ENCODE measurements at regions not wholly inside any gene's neighbourhood (a gene's known extent, or its start where the extent isn't known, plus 50 kb on each side); places are given as distances from the start of the nearest gene placed in this dataset.
"Not testable (repeated sequence)": the region's sequence is repeated elsewhere in the genome, so short reads cannot be mapped to it uniquely, and the experiment has no call there.

DNA sequence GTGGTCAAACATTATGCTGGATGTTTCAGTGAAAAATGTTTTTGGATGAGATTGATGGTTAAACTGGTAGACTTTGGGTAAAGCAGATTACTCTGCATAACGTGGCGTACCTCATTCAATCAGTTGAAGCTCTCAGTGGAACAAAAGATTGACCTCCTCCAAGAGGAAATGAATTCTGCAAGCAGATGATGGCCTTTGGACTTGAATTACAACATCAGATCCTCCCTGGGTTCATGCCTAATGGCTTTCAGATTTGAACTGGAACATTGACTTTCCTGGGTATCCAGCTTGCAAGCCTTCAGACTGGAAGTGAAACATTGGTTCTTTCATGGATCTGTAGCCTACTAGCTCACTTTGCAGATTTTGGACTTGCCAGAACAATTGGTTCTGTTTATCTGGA, 169.3 kb upstream of the MALRD1 start:
- Mint-ChIP-seq H3K4me1 (ENCODE audit: unreplicated experiment) (no peaks in the 10 kb centered on the region), H3K27me3 (ENCODE audit: unreplicated experiment) (no peaks in the 10 kb centered on the region), H3K36me3 (ENCODE audit: low read depth, unreplicated experiment) (no peaks in the 10 kb centered on the region), H3K4me3 (ENCODE audit: unreplicated experiment) (no peak overlapping the region), H3K27ac (ENCODE audit: unreplicated experiment) (no peak overlapping the region), H3K9me3 (ENCODE audit: unreplicated experiment) (no peaks in the 10 kb centered on the region)
- TF ChIP-seq, protein P1, sequence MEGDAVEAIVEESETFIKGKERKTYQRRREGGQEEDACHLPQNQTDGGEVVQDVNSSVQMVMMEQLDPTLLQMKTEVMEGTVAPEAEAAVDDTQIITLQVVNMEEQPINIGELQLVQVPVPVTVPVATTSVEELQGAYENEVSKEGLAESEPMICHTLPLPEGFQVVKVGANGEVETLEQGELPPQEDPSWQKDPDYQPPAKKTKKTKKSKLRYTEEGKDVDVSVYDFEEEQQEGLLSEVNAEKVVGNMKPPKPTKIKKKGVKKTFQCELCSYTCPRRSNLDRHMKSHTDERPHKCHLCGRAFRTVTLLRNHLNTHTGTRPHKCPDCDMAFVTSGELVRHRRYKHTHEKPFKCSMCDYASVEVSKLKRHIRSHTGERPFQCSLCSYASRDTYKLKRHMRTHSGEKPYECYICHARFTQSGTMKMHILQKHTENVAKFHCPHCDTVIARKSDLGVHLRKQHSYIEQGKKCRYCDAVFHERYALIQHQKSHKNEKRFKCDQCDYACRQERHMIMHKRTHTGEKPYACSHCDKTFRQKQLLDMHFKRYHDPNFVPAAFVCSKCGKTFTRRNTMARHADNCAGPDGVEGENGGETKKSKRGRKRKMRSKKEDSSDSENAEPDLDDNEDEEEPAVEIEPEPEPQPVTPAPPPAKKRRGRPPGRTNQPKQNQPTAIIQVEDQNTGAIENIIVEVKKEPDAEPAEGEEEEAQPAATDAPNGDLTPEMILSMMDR (IDR thresholded peaks at IDR 0.05; ENCODE audit: unreplicated experiment): no peak
- DNase-seq (ENCODE audit: low spot score): no peak

DNA sequence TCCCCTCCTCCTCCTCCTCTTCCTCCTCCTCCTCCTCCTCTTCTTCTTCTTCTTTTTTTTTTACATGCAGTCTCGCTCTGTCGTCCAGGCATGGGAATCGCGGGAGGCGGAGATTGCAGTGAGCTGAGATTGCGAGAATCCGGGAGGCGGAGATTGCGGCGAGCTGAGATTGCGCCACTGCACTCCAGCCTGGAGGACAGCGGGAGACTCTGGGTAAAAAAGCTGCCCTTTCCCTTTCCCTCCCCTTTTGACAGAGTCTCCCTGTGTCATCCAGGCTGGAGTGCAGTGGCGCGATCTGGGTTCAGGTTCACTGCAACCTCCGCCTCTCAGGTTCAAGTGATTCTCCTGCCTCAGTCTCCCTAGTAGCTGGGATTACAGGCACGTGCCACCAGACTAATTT, 168.1 kb upstream of the MALRD1 start:
- TF ChIP-seq, protein P1 (IDR thresholded peaks at IDR 0.05; ENCODE audit: unreplicated experiment): no peak
- H3K4me1 Mint-ChIP-seq (ENCODE audit: unreplicated experiment): no peaks in the 10 kb centered on the region

DNA sequence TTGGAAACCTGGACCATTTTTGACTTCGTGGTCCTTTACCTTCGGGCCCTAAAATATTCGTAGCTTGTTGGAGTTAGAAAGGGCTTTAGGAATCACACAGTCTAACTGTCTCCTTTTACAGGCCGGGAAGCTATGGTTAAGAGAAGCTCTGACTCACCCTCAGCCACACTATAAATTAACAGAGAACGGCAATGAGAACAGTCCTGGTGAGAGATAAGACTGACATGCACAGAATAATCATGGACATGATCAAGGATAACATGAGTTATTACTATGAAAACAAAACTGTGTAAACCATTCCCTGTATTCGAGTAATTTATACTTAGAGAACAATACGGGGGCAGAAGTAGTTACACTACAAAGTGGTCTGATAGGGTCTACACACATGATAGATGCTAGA, 162.5 kb upstream of the MALRD1 start:
- no peaks in the 10 kb centered on the region for H3K36me3 Mint-ChIP-seq (ENCODE audit: low read depth, unreplicated experiment)
- no peak for DNase-seq (ENCODE audit: low spot score)
- H3K27me3 Mint-ChIP-seq (ENCODE audit: unreplicated experiment): no peaks in the 10 kb centered on the region
- TF ChIP-seq, protein P1 (IDR thresholded peaks at IDR 0.05; ENCODE audit: unreplicated experiment): no peak
- H3K4me3 Mint-ChIP-seq (ENCODE audit: unreplicated experiment): no peak overlapping the region
- no peaks in the 10 kb centered on the region for H3K4me1 Mint-ChIP-seq (ENCODE audit: unreplicated experiment)
- no peak overlapping the region for H3K27ac Mint-ChIP-seq (ENCODE audit: unreplicated experiment)
- no peaks in the 10 kb centered on the region for H3K9me3 Mint-ChIP-seq (ENCODE audit: unreplicated experiment)

More for the DNA sequence above, 168.1 kb upstream of the MALRD1 start:
- no peak overlapping the region for H3K27ac Mint-ChIP-seq (ENCODE audit: unreplicated experiment)
- DNase-seq (ENCODE audit: low spot score): no peak
- no peaks in the 10 kb centered on the region for H3K36me3 Mint-ChIP-seq (ENCODE audit: low read depth, unreplicated experiment)
- no peaks in the 10 kb centered on the region for H3K27me3 Mint-ChIP-seq (ENCODE audit: unreplicated experiment)
- no peaks in the 10 kb centered on the region for H3K9me3 Mint-ChIP-seq (ENCODE audit: unreplicated experiment)
- peak overlapping the region; percentile 72 for H3K4me3 Mint-ChIP-seq (ENCODE audit: unreplicated experiment)

DNA sequence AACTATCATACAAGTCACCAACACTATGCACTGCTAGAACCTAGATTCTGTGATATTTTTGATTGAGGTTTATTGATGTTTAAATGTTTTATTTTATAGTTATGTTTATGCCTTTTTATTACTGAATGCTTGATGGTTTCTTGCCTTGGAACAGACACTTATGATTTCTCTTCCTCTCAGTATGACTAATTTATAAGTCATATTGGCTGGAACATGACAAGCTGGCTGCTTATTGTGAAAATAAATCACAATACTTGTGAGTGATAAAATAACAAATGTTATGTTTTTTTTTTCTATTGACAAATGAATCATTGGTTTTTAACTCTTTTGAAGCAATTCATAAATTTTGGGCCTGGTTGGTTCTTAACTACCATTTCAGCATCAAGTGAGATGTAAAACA, 142.0 kb upstream of the MALRD1 start:
- no peaks in the 10 kb centered on the region for H3K27me3 Mint-ChIP-seq (ENCODE audit: unreplicated experiment)
- no peaks in the 10 kb centered on the region for H3K9me3 Mint-ChIP-seq (ENCODE audit: unreplicated experiment)
- no peak for DNase-seq (ENCODE audit: low spot score)
- no peak overlapping the region for H3K4me3 Mint-ChIP-seq (ENCODE audit: unreplicated experiment)
- no peaks in the 10 kb centered on the region for H3K36me3 Mint-ChIP-seq (ENCODE audit: low read depth, unreplicated experiment)
- TF ChIP-seq, protein P1 (IDR thresholded peaks at IDR 0.05; ENCODE audit: unreplicated experiment): no peak
- no peak overlapping the region for H3K27ac Mint-ChIP-seq (ENCODE audit: unreplicated experiment)
- H3K4me1 Mint-ChIP-seq (ENCODE audit: unreplicated experiment): no peaks in the 10 kb centered on the region

GRCh38 chr10:18917431-18917830, 131.2 kb upstream of the MALRD1 start:
- H3K9me3 Mint-ChIP-seq (ENCODE audit: unreplicated experiment); H3K27me3 Mint-ChIP-seq (ENCODE audit: unreplicated experiment); H3K4me1 Mint-ChIP-seq (ENCODE audit: unreplicated experiment); H3K4me3 Mint-ChIP-seq (ENCODE audit: unreplicated experiment); H3K36me3 Mint-ChIP-seq (ENCODE audit: low read depth, unreplicated experiment); DNase-seq (ENCODE audit: low spot score); H3K27ac Mint-ChIP-seq (ENCODE audit: unreplicated experiment): not testable (repeated sequence)

DNA sequence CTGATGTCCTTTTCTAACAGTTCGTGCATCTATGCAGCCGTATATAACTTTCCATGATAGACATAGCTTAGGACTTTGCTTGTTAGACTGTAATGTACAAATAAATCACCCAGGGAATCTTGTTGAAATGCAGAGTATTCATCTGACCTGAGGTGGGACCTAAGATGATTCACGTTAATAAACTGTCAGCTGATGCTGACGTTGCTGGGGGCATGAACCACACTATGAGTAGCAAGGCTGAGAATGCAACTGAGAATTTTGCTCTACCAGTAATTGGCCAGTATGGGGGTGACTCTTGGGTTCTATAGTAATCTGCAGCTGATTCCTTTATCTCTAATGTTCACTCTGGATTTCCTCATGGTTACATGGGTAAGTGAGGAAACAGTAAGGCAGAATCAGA, 130.1 kb upstream of the MALRD1 start:
- H3K4me3 Mint-ChIP-seq (ENCODE audit: unreplicated experiment): no peak overlapping the region
- H3K27me3 Mint-ChIP-seq (ENCODE audit: unreplicated experiment): no peaks in the 10 kb centered on the region
- TF ChIP-seq, protein P1 (IDR thresholded peaks at IDR 0.05; ENCODE audit: unreplicated experiment): no peak
- no peaks in the 10 kb centered on the region for H3K4me1 Mint-ChIP-seq (ENCODE audit: unreplicated experiment)
- H3K36me3 Mint-ChIP-seq (ENCODE audit: low read depth, unreplicated experiment): no peaks in the 10 kb centered on the region
- no peaks in the 10 kb centered on the region for H3K9me3 Mint-ChIP-seq (ENCODE audit: unreplicated experiment)
- H3K27ac Mint-ChIP-seq (ENCODE audit: unreplicated experiment): no peak overlapping the region
- DNase-seq (ENCODE audit: low spot score): no peak
